ENCODE measurements at regions not wholly inside any gene's neighbourhood (a gene's known extent, or its start where the extent isn't known, plus 50 kb on each side); places are given as distances from the start of the nearest gene placed in this dataset.

DNA sequence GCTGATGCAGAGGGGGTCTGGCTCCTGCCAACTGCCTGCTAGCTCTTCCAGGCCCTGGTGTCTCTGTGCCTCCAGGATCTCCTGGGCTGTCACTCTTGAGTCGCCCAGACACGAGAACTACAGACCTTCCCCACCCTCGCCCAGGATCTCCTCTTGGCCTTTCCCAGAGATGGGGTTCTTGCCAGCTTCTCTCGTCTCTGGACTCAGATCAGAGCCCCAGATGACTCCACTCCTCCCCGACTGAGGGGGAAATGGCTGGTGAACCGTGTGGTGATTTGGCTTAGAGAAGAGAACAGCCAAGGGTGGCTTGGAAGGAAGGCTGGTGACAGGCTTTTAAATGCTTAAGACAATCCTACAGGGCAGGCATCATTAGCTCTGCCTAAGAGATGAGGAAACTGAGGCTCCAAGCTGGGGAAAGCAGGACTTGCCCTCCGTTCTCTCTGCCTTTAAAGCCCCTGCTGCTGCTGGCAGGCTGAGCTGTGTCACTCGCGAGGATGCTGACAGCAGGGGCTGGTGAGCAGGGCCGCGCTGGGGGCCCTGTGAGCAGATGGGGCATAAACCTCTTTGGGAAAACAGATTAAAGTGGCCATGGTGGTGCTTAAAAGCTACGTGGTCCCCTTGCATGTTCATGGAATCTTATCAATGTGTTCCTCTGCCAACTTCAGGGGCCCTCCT is 90.3 kb upstream of the THY1 start:
- DNase-seq (ENCODE audit: low spot score in 2 of 2): no peak
- TF ChIP-seq CTCF (IDR thresholded peaks at IDR 0.05) (no peak), POLR2A (IDR thresholded peaks at IDR 0.05) (no peak)
- WGBS, 2 donors: 47 to 55% methylated on average over 12 of the region's 12 CpGs
- H3K4me3 ChIP-seq (ENCODE audit: low read depth, poor library complexity, severe bottlenecking): no peak overlapping the region
- intact Hi-C loops (cut with DNase I; ENCODE audit: low total_unique reads): no loop called here

DNA sequence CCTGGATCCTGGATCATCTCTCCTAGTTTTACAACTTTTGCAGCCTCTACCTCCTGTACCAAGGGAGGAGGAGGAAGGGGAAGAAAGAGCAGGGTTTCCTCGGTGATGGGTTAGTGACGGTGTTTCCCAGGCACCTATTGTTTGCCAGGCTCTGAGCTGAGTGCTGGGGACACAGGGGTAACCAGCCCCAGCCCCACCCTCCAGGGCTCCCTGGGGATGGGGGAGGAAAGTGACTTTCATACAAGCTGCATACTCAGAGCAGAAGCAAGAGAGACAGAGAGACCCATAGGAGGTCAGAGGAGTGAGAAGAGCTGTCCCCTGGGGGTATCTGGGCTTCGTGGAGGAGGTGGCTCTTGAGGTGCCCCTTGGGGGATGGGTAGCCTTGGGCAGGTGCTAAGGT is 89.4 kb upstream of the THY1 start:
- intact Hi-C loops (cut with DNase I; ENCODE audit: low total_unique reads): no loop called here
- 24 to 27% methylated on average over 3 of the region's 3 CpGs for WGBS, 2 donors
- H3K4me3 ChIP-seq (ENCODE audit: low read depth, poor library complexity, severe bottlenecking): no peak overlapping the region
- TF ChIP-seq CTCF (IDR thresholded peaks at IDR 0.05): no peak
- no peak for TF ChIP-seq POLR2A (IDR thresholded peaks at IDR 0.05)
- no peak for DNase-seq (ENCODE audit: low spot score in 2 of 2)

GRCh38 chr11:119511614-119512306 is 88.8 kb upstream of the THY1 start:
- no peak for DNase-seq (ENCODE audit: low spot score in 2 of 2)
- no peak overlapping the region for H3K4me3 ChIP-seq (ENCODE audit: low read depth, poor library complexity, severe bottlenecking)
- intact Hi-C loops (cut with DNase I; ENCODE audit: low total_unique reads): no loop called here
- WGBS, 2 donors: 78 to 82% methylated on average over 12 of the region's 12 CpGs
- TF ChIP-seq POLR2A (IDR thresholded peaks at IDR 0.05) (no peak), CTCF (IDR thresholded peaks at IDR 0.05) (no peak)

DNA sequence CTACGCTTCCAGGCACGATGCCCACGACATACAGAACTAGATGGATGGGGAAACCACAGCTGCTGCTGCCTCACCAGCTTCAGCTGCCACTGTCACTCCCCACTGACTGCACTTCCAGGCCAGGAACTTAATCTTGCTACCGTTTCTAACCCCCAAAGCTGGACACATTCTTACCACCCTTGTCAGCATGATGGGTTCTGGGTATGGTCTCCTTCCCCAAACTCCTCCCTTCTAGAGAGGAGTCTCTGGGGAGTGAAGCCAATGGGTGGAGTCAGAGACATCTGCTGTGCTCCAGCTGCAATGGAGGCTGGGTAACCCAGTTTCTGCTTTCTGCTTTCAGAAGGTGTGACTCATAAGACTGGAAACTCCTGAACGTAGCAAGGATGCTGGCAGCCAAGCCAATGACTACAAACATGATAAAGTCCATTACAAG is 87.0 kb upstream of the THY1 start:
- DNase-seq (ENCODE audit: low spot score in 2 of 2): peak in 1 of 2 donors; percentile 61
- intact Hi-C loops (cut with DNase I; ENCODE audit: low total_unique reads): no loop called here
- TF ChIP-seq POLR2A (IDR thresholded peaks at IDR 0.05) (no peak), CTCF (IDR thresholded peaks at IDR 0.05) (no peak)
- H3K4me3 ChIP-seq (ENCODE audit: low read depth, poor library complexity, severe bottlenecking): no peak overlapping the region
- WGBS, 2 donors: 31 to 44% methylated on average over 5 of the region's 5 CpGs

DNA sequence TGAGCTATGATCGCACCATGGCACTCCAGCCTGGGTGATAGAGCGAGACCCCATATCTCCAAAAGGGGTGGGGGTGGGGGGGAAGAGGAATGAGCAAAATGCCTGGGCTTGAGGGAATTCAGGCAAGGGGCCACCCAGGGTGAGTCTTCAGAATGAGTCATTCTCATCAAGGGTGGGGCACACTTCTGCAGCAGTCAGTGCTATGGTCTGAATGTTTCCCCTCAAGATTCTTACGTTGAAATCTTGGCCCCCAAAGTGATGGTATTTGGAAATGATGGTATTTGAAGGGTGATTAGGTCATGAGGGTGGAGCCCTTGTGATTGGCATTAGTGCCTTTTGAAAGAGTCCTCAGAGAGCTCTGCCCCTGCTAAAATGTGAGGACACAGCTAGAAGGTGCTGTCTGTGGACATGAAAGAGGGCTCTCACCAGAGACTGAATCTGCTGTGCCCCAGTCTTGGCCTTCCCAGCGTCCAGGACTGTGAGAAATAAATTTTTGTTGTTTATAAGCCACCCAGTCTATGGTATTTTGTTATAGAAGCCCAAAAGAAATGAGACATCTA is 86.4 kb upstream of the THY1 start:
- DNase-seq (ENCODE audit: low spot score in 2 of 2): no peak
- TF ChIP-seq CTCF (IDR thresholded peaks at IDR 0.05) (no peak), POLR2A (IDR thresholded peaks at IDR 0.05) (no peak)
- no peak overlapping the region for H3K4me3 ChIP-seq (ENCODE audit: low read depth, poor library complexity, severe bottlenecking)
- intact Hi-C loops (cut with DNase I; ENCODE audit: low total_unique reads): no loop called here
- 64 to 67% methylated on average over 4 of the region's 4 CpGs for WGBS, 2 donors

Measured in lower leg skin (tissue), 4 donors.